ENCODE measurements at regions not wholly inside any gene's neighbourhood (a gene's known extent, or its start where the extent isn't known, plus 50 kb on each side); places are given as distances from the start of the nearest gene placed in this dataset.

- no peaks in the 10 kb centered on the region for H3K36me3 ChIP-seq
- H3K9me3 ChIP-seq, result no peaks in the 10 kb centered on the region
- H3K4me3 ChIP-seq, result no peak overlapping the region
- H3K27me3 ChIP-seq, result no peaks in the 10 kb centered on the region
- no peak for DNase-seq
Observed at GRCh38 chr4:38570647-38571276, 93.2 kb upstream of the KLF3 start.

DNA sequence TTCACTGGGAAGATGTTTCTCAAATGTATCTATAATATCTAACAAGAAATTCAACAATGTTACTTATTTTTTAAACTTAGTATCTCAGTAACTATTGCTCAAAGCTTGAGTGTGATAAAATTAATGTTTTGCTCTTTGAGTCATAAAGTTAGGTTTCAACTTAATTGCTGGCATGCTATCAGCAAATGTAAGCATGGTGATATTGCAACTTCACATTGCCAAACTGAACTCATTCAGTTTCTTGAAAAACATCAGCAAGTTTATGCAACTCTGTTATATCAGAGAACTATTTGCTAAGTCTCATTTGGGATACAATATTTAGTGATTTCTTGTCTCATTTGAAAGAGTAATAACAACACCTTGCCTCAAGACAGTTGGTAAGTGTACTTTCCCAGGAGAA, 91.2 kb upstream of the KLF3 start:
- Histone ChIP-seq H3K4me3 (no peak overlapping the region), H3K9me3 (no peaks in the 10 kb centered on the region), H3K36me3 (no peaks in the 10 kb centered on the region), H3K27me3 (no peaks in the 10 kb centered on the region)
- no peak for DNase-seq

- no peak for DNase-seq
- Histone ChIP-seq H3K27me3 (no peaks in the 10 kb centered on the region), H3K9me3 (no peaks in the 10 kb centered on the region), H3K4me3 (no peak overlapping the region), H3K36me3 (no peaks in the 10 kb centered on the region)
Observed at GRCh38 chr4:38574559-38575333, 89.3 kb upstream of the KLF3 start.

DNA sequence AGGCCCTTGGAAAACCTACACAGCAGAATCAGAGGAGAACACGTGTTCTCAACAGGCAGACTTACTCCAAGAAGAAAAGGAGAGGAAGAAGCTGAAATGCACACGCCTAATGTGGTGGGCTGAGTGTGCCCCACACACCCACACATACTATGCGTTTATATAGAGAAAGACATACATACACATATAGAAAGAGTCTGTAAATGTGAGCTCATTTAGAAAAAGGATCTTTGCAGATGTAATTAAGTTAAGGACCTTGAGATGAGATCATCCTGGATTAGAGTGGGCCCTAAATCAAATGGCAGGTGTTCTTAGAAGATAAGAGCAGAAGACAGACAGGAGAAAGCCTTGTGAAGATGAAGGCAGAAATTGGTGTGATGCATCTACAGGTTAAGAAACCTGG, 87.2 kb upstream of the KLF3 start:
- Histone ChIP-seq H3K4me3 (no peak overlapping the region), H3K27me3 (no peaks in the 10 kb centered on the region), H3K36me3 (no peaks in the 10 kb centered on the region), H3K9me3 (no peaks in the 10 kb centered on the region)
- no peak for DNase-seq

DNA sequence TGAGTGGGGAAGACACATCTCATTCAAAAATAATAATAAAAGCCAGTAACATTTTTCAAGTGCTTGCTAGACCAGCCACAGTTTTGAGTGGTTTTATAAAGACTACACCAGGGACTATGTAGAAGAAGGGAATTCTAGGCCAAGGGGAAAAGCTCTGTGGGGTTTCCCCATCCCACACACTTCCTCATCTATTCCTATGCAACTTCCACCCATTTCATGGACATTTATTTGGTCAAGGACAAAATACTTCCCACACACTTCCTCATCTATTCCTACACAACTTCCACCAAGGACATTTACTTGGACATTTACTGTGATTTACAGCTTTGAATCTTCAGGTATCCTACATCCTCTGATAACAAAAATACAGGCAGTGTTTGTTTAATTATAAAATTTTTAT, 86.5 kb upstream of the KLF3 start:
- no peak for DNase-seq
- Histone ChIP-seq H3K9me3 (no peaks in the 10 kb centered on the region), H3K4me3 (no peak overlapping the region)

GRCh38 chr4:38581426-38582106, 82.4 kb upstream of the KLF3 start:
- no peaks in the 10 kb centered on the region for H3K27me3 ChIP-seq
- H3K9me3 ChIP-seq, result no peaks in the 10 kb centered on the region
- H3K4me3 ChIP-seq, result no peak overlapping the region
- no peaks in the 10 kb centered on the region for H3K36me3 ChIP-seq
- no peak for DNase-seq

More for the DNA sequence above, 86.5 kb upstream of the KLF3 start:
- no peaks in the 10 kb centered on the region for H3K36me3 ChIP-seq
- H3K27me3 ChIP-seq, result no peaks in the 10 kb centered on the region

- Histone ChIP-seq H3K4me3 (no peak overlapping the region), H3K9me3 (no peaks in the 10 kb centered on the region), H3K36me3 (no peaks in the 10 kb centered on the region), H3K27me3 (no peaks in the 10 kb centered on the region)
- DNase-seq, result no peak
Observed at GRCh38 chr4:38582445-38582844, 81.6 kb upstream of the KLF3 start.

DNA sequence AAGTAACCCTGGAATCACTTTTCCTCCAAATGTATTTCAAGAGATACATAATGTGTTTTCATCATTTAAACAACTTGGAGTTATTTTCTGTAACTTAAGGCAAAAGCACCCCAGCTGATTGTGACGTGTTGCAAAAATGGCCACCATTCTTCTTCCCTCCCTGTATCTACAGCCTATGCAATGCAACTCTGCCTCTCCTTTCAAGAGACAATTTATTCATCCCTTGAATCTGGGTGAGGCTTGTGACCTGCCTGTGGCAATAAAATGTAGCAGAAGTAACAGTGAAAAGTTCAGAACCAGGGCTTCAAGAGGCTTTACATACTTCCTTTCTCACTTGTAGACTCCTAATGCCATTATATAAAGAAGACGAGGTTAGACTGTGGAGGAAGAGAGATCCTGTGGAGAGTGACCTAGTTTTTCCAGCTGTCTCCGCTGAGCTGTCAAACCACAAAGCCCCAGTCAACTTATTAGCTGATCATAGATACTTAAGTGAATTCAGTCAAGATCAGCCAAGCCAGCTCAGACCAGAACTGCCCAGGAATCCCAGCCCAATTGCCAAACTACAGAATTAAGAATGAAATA, 81.0 kb upstream of the KLF3 start:
- H3K27me3 ChIP-seq, result no peaks in the 10 kb centered on the region
- H3K9me3 ChIP-seq, result no peaks in the 10 kb centered on the region
- no peak overlapping the region for H3K4me3 ChIP-seq
- no peak for DNase-seq
- no peaks in the 10 kb centered on the region for H3K36me3 ChIP-seq

DNA sequence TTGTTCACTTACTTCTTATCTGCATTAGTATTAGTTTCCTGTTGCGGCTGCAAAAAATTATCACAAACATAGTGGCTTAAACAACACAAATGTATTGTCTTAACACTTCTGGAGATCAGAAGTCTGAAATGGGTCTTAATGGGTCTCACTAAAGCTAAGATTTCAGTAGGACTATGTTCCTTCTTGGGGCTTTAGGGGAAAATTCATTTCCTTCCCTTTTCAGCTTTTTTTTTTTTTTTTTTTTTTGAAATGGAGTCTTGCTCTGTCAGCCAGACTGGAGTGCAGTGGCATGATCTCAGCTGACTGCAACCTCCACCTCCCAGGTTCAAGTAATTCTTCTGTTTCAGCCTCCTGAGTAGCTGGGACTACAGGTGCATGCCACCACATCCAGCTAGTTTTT, 78.1 kb upstream of the KLF3 start:
- Histone ChIP-seq H3K4me3 (no peak overlapping the region), H3K9me3 (no peaks in the 10 kb centered on the region), H3K36me3 (no peaks in the 10 kb centered on the region), H3K27me3 (no peaks in the 10 kb centered on the region)
- no peak for DNase-seq

DNA sequence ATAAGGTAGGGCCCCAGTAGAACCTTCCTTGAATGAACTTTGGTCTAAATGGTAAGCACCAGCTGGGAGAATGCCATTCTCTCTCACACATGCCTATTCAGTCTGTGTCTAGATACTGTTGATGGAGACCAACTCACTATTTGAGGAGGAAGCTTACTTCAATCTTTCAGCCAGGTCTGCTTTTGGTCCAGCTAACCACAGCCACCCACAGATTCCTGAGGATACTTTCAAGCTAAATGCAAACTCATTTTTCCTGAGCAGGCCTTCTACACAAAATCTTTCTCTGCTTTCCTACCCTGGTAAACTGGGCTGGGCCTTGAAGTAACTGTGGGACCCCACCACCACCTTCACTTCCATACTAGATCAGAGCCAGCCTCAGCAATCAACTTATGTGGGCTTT, 76.9 kb upstream of the KLF3 start:
- Histone ChIP-seq H3K36me3 (no peaks in the 10 kb centered on the region), H3K27me3 (no peaks in the 10 kb centered on the region), H3K4me3 (no peak overlapping the region), H3K9me3 (no peaks in the 10 kb centered on the region)
- DNase-seq, result no peak

DNA sequence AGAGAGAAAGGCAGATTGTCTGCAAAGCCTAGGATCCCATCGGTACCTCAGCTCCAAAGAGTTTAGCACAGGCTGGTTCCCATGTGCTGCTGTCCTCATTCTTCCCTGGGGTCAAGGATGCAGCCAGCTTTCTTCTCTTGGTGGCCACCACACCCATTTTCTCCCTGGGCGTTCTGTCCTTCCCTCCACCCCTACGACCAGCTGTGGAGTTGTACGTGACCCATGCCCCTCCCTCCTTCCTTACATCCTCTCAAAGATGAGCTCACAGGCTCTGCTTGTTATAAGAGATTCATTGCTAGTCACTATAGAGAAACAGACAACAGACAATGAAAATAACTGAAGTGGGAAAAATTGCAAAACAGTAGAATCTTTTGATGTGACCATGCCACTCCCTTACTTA, 74.0 kb upstream of the KLF3 start:
- no peaks in the 10 kb centered on the region for H3K36me3 ChIP-seq
- H3K4me3 ChIP-seq, result no peak overlapping the region
- no peaks in the 10 kb centered on the region for H3K9me3 ChIP-seq
- DNase-seq, result no peak
- no peaks in the 10 kb centered on the region for H3K27me3 ChIP-seq

DNA sequence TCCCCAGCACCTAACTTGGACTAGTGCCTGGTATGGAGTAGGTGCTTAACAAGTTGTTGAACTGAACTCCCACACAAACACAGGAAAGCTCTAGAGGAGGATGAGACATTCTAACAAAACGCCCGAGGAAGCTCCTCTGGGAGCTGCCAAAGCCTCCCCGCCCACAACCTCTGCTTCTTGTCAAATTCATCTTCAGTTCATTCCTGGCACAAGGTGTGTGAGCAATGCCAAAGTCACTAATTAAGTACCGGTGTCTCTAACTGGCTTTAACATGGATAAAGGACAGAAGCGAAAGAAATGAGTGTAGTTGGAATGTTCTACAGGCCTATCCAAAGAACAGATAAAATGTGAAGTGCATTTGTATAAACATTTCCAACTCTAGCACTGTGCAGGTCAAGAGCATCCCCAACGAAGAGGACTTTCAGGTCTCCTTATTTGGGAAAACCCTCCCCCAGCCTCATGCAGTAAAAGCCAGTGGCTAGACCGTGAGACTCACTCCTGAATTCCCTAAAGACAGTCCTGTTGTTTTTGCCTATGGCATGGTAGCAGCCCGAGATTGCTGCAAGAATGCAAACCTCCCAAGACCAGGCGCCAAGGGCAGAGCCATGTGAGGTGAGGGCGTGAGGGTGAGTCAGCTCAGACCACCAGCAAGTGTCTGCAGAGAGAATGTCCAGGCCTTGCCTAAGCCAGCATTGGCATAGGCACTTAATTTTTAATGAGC, 72.2 kb upstream of the KLF3 start:
- Histone ChIP-seq H3K9me3 (no peaks in the 10 kb centered on the region), H3K4me3 (no peak overlapping the region), H3K36me3 (no peaks in the 10 kb centered on the region), H3K27me3 (no peaks in the 10 kb centered on the region)
- no peak for DNase-seq

GRCh38 chr4:38598489-38598888, 65.5 kb upstream of the KLF3 start:
- Histone ChIP-seq H3K36me3 (no peaks in the 10 kb centered on the region), H3K4me3 (no peak overlapping the region), H3K9me3 (no peaks in the 10 kb centered on the region), H3K27me3 (no peaks in the 10 kb centered on the region)
- DNase-seq, result no peak

DNA sequence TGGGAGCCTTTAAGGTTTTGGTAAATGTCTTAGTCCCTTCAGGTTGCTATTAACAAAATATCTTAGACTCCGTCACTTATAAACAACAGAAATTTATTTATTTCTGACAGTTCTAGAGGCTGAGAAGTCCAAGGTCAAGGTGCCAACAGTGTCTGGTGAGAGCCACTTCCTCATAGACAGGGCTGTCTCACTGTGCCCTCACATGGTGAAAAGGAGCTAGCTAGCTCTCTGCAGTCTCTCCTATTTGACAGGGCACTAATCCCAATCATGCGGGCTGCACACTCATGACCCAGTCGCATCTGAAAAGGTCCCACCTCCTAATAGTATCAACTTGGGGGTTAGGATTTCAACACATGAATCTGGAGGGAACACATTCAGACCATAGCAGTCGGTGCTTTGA, 63.4 kb upstream of the KLF3 start:
- DNase-seq, result no peak
- no peak overlapping the region for H3K4me3 ChIP-seq

DNA sequence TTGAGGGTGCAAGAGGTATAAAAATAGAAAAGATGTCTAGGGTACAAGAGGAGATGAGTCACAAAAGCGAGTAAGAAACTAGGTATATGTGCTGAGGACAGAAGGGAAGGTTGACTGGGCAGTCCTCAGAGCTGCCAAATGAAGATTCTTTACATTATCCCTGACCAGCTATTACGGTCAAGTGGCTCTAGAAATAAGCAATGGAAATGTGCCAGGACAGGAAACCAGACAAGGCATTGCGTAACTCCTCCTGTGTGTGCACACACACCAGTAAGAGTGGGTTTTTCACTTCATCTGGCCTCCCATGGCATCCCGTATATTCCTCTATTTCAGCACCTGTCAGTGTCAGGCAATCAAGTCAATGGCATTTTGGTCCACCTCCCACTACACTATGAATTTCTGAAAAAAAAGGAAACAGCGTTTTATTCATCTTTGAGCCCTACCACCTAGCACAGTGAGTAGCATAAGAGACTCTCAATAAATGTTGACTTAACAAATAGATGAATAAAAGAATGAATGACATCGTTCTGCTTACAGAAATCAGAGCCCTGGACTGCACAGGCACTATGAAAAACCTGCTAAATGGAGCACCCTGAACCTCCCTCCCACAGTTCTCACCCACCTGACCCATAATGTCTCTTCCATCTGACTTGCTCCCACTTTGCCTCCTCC, 62.6 kb upstream of the KLF3 start:
- H3K9me3 ChIP-seq, result no peaks in the 10 kb centered on the region
- H3K4me3 ChIP-seq, result no peak overlapping the region
- no peak for DNase-seq
- H3K27me3 ChIP-seq, result no peaks in the 10 kb centered on the region
- H3K36me3 ChIP-seq, result no peaks in the 10 kb centered on the region

More for the DNA sequence above, 63.4 kb upstream of the KLF3 start:
- Histone ChIP-seq H3K27me3 (no peaks in the 10 kb centered on the region), H3K9me3 (no peaks in the 10 kb centered on the region), H3K36me3 (no peaks in the 10 kb centered on the region)

GRCh38 chr4:38601916-38602291, 62.1 kb upstream of the KLF3 start:
- DNase-seq, result no peak
- H3K4me3 ChIP-seq, result no peak overlapping the region
- H3K36me3 ChIP-seq, result no peaks in the 10 kb centered on the region
- H3K27me3 ChIP-seq, result no peaks in the 10 kb centered on the region
- no peaks in the 10 kb centered on the region for H3K9me3 ChIP-seq

All from MG63 (cell line).